Trophoblast cell (in vitro differentiated cells and primary cell): ENCODE measurements at regions not wholly inside any gene's neighbourhood (a gene's known extent, or its start where the extent isn't known, plus 50 kb on each side); places are given as distances from the start of the nearest gene placed in this dataset.
A peak's percentile ranks its signal among the peaks of the same experiment; 100 is the strongest.
"Not testable (repeated sequence)": the region's sequence is repeated elsewhere in the genome, so short reads cannot be mapped to it uniquely, and the experiment has no call there.

ENCODE experiments used
- DNase-seq, 2 donors: peaks; one replicate each; pipeline ENCODE4 v3.0.0-alpha.2; 2016
- H2AFZ ChIP-seq: 2 replicates; pipeline ENCODE4 v1.6.1; 2013; ENCODE audit warnings: low read length, moderate library complexity, mild to moderate bottlenecking; ENCODE audit not compliant: insufficient read depth, poor library complexity
- H2AK5ac ChIP-seq: 2 replicates; pipeline ENCODE4 v1.6.1; 2013; ENCODE audit warnings: mild to moderate bottlenecking, low read length
- H2BK120ac ChIP-seq: 2 replicates; pipeline ENCODE4 v1.6.1; 2013; ENCODE audit warnings: low read length, mild to moderate bottlenecking, moderate library complexity; ENCODE audit not compliant: insufficient read depth, poor library complexity
- H2BK12ac ChIP-seq: 2 replicates; pipeline ENCODE4 v1.6.1; 2013; ENCODE audit warnings: mild to moderate bottlenecking, low read length, moderate library complexity
- H2BK5ac ChIP-seq: 2 replicates; pipeline ENCODE4 v1.6.1; 2013; ENCODE audit warnings: low read length, low read depth, moderate library complexity, mild to moderate bottlenecking; ENCODE audit not compliant: poor library complexity
- H3K14ac ChIP-seq: 2 replicates; pipeline ENCODE4 v1.6.1; 2013; ENCODE audit warnings: mild to moderate bottlenecking, low read length
- H3K18ac ChIP-seq: 2 replicates; pipeline ENCODE4 v1.6.1; 2013; ENCODE audit warnings: mild to moderate bottlenecking, low read length
- H3K23ac ChIP-seq: 2 replicates; pipeline ENCODE4 v1.6.1; 2013; ENCODE audit warnings: low read length
- H3K27ac ChIP-seq: 2 replicates; pipeline ENCODE4 v1.5.1; 2013; ENCODE audit warnings: low read depth, mild to moderate bottlenecking, inconsistent platforms, low read length, moderate library complexity
- H3K27me3 ChIP-seq: 2 replicates; pipeline ENCODE4 v1.6.1; 2013; ENCODE audit warnings: inconsistent platforms, mild to moderate bottlenecking, low read length, moderate library complexity; ENCODE audit not compliant: insufficient read depth
- H3K36me3 ChIP-seq, 2 experiments: 1 replicate in 1 of 2; 2 replicates in 1 of 2; pipeline ENCODE4 v1.6.1; 2013; ENCODE audit warnings: low read length in 2 of 2, mild to moderate bottlenecking in 2 of 2, moderate library complexity in 1 of 2; ENCODE audit not compliant: insufficient read depth in 2 of 2, control insufficient read depth in 1 of 2
- H3K4ac ChIP-seq: 2 replicates; pipeline ENCODE4 v1.6.1; 2013; ENCODE audit warnings: low read depth, mild to moderate bottlenecking, low read length, moderate library complexity
- H3K4me1 ChIP-seq, 2 experiments: 1 replicate in 1 of 2; 2 replicates in 1 of 2; pipeline ENCODE4 v1.6.1; 2013; ENCODE audit warnings: low read length in 2 of 2, mild to moderate bottlenecking in 2 of 2, moderate library complexity in 1 of 2; ENCODE audit not compliant: insufficient read depth in 2 of 2, control insufficient read depth in 1 of 2
- H3K4me2 ChIP-seq: 2 replicates; pipeline ENCODE4 v1.6.1; 2013; ENCODE audit warnings: inconsistent platforms, mild to moderate bottlenecking, low read length, moderate library complexity
- H3K4me3 ChIP-seq: 2 replicates; pipeline ENCODE4 v1.5.1; 2013; ENCODE audit warnings: mild to moderate bottlenecking, low read depth, low read length, inconsistent platforms
- H3K79me1 ChIP-seq: one replicate; pipeline ENCODE4 v1.6.1; 2013; ENCODE audit warnings: low read length
- H3K79me2 ChIP-seq: 2 replicates; pipeline ENCODE4 v1.6.1; 2013; ENCODE audit warnings: low read length, mild to moderate bottlenecking; ENCODE audit not compliant: control insufficient read depth, insufficient read depth, poor library complexity
- H3K9ac ChIP-seq: 2 replicates; pipeline ENCODE4 v1.6.1; 2013; ENCODE audit warnings: mild to moderate bottlenecking, low read length
- H3K9me3 ChIP-seq: 2 replicates; pipeline ENCODE4 v1.6.1; 2013; ENCODE audit warnings: low read depth, mild to moderate bottlenecking, control low read depth, inconsistent platforms, low read length; ENCODE audit not compliant: insufficient read depth
- H4K12ac ChIP-seq: 2 replicates; pipeline ENCODE4 v1.6.1; 2013; ENCODE audit warnings: low read depth, mild to moderate bottlenecking, low read length, moderate library complexity
- H4K8ac ChIP-seq: 2 replicates; pipeline ENCODE4 v1.6.1; 2013; ENCODE audit warnings: low read depth, mild to moderate bottlenecking, low read length, moderate library complexity
- H4K91ac ChIP-seq: one replicate; pipeline ENCODE4 v1.6.1; 2013; ENCODE audit warnings: low read depth, mild to moderate bottlenecking, low read length, moderate library complexity
- WGBS: extraction: QIAGEN DNeasy Blood & Tissue Kit; methylation state at CpG from one replicate; pipeline ENCODE4 v1.1.7; 2013; ENCODE audit warnings: missing lambda C conversion rate; ENCODE audit not compliant: insufficient read length, insufficient coverage; ENCODE audit errors: extremely low coverage; 5-methylcytosine and 5-hydroxymethylcytosine counted together

- H3K9me3 ChIP-seq, H2AK5ac ChIP-seq, H3K27me3 ChIP-seq, H3K27ac ChIP-seq, H4K8ac ChIP-seq, H4K12ac ChIP-seq, H3K4me2 ChIP-seq, H2BK120ac ChIP-seq, H4K91ac ChIP-seq, H2AFZ ChIP-seq, H3K4me3 ChIP-seq, H2BK12ac ChIP-seq, DNase-seq, H2BK5ac ChIP-seq, H3K23ac ChIP-seq, H3K36me3 ChIP-seq, H3K4me1 ChIP-seq, H3K18ac ChIP-seq, H3K79me2 ChIP-seq, H3K14ac ChIP-seq, H3K9ac ChIP-seq, H3K4ac ChIP-seq, H3K79me1 ChIP-seq: not testable (repeated sequence)
Measured at GRCh38 chr18:15026041-15026440, 278.1 kb downstream of the ANKRD30B start.

- not testable (repeated sequence) for H3K4me3 ChIP-seq, H3K4me2 ChIP-seq, H2BK120ac ChIP-seq, H3K79me2 ChIP-seq, H3K79me1 ChIP-seq, H3K27ac ChIP-seq, H3K9me3 ChIP-seq, H2AK5ac ChIP-seq, H3K4ac ChIP-seq, H4K8ac ChIP-seq, H4K91ac ChIP-seq, H2BK5ac ChIP-seq, H2AFZ ChIP-seq, H3K18ac ChIP-seq, H3K23ac ChIP-seq, H2BK12ac ChIP-seq, H3K36me3 ChIP-seq, H3K27me3 ChIP-seq, H3K14ac ChIP-seq, H4K12ac ChIP-seq, H3K4me1 ChIP-seq, H3K9ac ChIP-seq
- no CpG with 5 or more reads among the region's 4 CpGs for WGBS
- peak in 1 of 2 donors; percentile 1 for DNase-seq
Measured at GRCh38 chr18:15028037-15028436, 280.1 kb downstream of the ANKRD30B start.

- not testable (repeated sequence) for H3K23ac ChIP-seq, H3K14ac ChIP-seq, H2BK12ac ChIP-seq, H3K9ac ChIP-seq, H3K36me3 ChIP-seq, H3K79me2 ChIP-seq, H3K79me1 ChIP-seq, H3K9me3 ChIP-seq, H2AFZ ChIP-seq, H4K12ac ChIP-seq, H4K91ac ChIP-seq, H3K4ac ChIP-seq, H3K27ac ChIP-seq, H3K27me3 ChIP-seq, H3K4me1 ChIP-seq, H3K4me2 ChIP-seq, H2BK5ac ChIP-seq, H2AK5ac ChIP-seq, H4K8ac ChIP-seq, H3K18ac ChIP-seq, DNase-seq, H2BK120ac ChIP-seq, H3K4me3 ChIP-seq
- no CpG with 5 or more reads among the region's 12 CpGs for WGBS
Measured at GRCh38 chr18:15060279-15060880, 312.4 kb downstream of the ANKRD30B start.

GRCh38 chr18:15061289-15061896 is 313.4 kb downstream of the ANKRD30B start:
- not testable (repeated sequence) for H3K4me3 ChIP-seq, H2AK5ac ChIP-seq, H3K4ac ChIP-seq, H3K27me3 ChIP-seq, H3K79me2 ChIP-seq, H3K27ac ChIP-seq, H3K14ac ChIP-seq, H2AFZ ChIP-seq, H3K18ac ChIP-seq, H3K9me3 ChIP-seq, DNase-seq, H4K8ac ChIP-seq, H3K36me3 ChIP-seq, H3K4me2 ChIP-seq, H3K23ac ChIP-seq, H2BK120ac ChIP-seq, H3K9ac ChIP-seq, H2BK12ac ChIP-seq, H2BK5ac ChIP-seq, H3K4me1 ChIP-seq, H4K12ac ChIP-seq, H4K91ac ChIP-seq, H3K79me1 ChIP-seq
- no CpG with 5 or more reads among the region's 9 CpGs for WGBS
